ENCODE measurements at regions not wholly inside any gene's neighbourhood (a gene's known extent, or its start where the extent isn't known, plus 50 kb on each side); places are given as distances from the start of the nearest gene placed in this dataset.

GRCh38 chr14:71250347-71250746 lies 343.1 kb downstream of the PCNX1 start:
- H3K27ac ChIP-seq (ENCODE audit: low read depth) = no peak overlapping the region
- H3K9me3 Mint-ChIP-seq = peaks cover 13% of the 10 kb centered on the region; the same call in 2 of the 3 replicates
- H3F3A ChIP-seq (replicated peaks; ENCODE audit: low read depth) = no peaks in the 10 kb centered on the region
- ATAC-seq (no peak), DNase-seq (ENCODE audit: low spot score) (no peak)
- no peak overlapping the region for H3K4me3 Mint-ChIP-seq
- H3K36me3 Mint-ChIP-seq (ENCODE audit: low read depth) = peaks cover 3% of the 10 kb centered on the region; the same call in 2 of the 3 replicates
- H3K9me2 ChIP-seq (ENCODE audit: insufficient read depth) = 0 out of 2 replicates have a peak, but pooled peaks cover 5% of the 10 kb centered on the region
- H3K27me3 ChIP-seq (ENCODE audit: insufficient read depth) = no peaks in the 10 kb centered on the region
- no peak overlapping the region for H2AFZ ChIP-seq
- no peak overlapping the region for H3K4me3 ChIP-seq
- H3K36me3 ChIP-seq (ENCODE audit: insufficient read depth) = no peaks in the 10 kb centered on the region
- H3K4me2 ChIP-seq = no peak overlapping the region
- no peak for TF ChIP-seq JUNB (IDR thresholded peaks at IDR 0.05; ENCODE audit: unreplicated experiment)
- no peak for TF ChIP-seq EZH2 (IDR thresholded peaks at IDR 0.05; ENCODE audit: low read depth, unreplicated experiment)
- no peaks in the 10 kb centered on the region for H3K79me2 ChIP-seq (replicated peaks; ENCODE audit: insufficient read depth)
- H3K27me3 Mint-ChIP-seq (ENCODE audit: insufficient read depth, low read depth, poor library complexity) = peaks cover 4% of the 10 kb centered on the region
- peaks cover 6% of the 10 kb centered on the region; the same call in 1 of the 2 replicates for H3K4me1 ChIP-seq (ENCODE audit: insufficient read depth)
- no peaks in the 10 kb centered on the region for H4K20me1 ChIP-seq (replicated peaks; ENCODE audit: insufficient read depth)
- no peak overlapping the region for H3K27ac Mint-ChIP-seq
- peaks cover 6% of the 10 kb centered on the region; the same call in 2 of the 3 replicates for H3K4me1 Mint-ChIP-seq

- Mint-ChIP-seq H3K4me1 (peaks cover 6% of the 10 kb centered on the region; the same call in 2 of the 3 replicates), H3K4me3 (no peak overlapping the region), H3K36me3 (ENCODE audit: low read depth) (peaks cover 3% of the 10 kb centered on the region; the same call in 2 of the 3 replicates), H3K27ac (no peak overlapping the region), H3K27me3 (ENCODE audit: insufficient read depth, low read depth, poor library complexity) (peaks cover 4% of the 10 kb centered on the region), H3K9me3 (peaks cover 13% of the 10 kb centered on the region; the same call in 2 of the 3 replicates)
- H3K4me2 ChIP-seq = no peak overlapping the region
- H2AFZ ChIP-seq = no peak overlapping the region
- H3K79me2 ChIP-seq (replicated peaks; ENCODE audit: insufficient read depth) = no peaks in the 10 kb centered on the region
- no peak overlapping the region for H3K27ac ChIP-seq (ENCODE audit: low read depth)
- H3K27me3 ChIP-seq (ENCODE audit: insufficient read depth) = no peaks in the 10 kb centered on the region
- ATAC-seq = no peak
- no peaks in the 10 kb centered on the region for H3F3A ChIP-seq (replicated peaks; ENCODE audit: low read depth)
- H3K9me2 ChIP-seq (ENCODE audit: insufficient read depth) = 0 out of 2 replicates have a peak, but pooled peaks cover 2% of the 10 kb centered on the region
- H3K4me3 ChIP-seq = no peak overlapping the region
- H4K20me1 ChIP-seq (replicated peaks; ENCODE audit: insufficient read depth) = no peaks in the 10 kb centered on the region
- H3K36me3 ChIP-seq (ENCODE audit: insufficient read depth) = no peaks in the 10 kb centered on the region
- DNase-seq (ENCODE audit: low spot score) = no peak
- peaks cover 6% of the 10 kb centered on the region; the same call in 1 of the 2 replicates for H3K4me1 ChIP-seq (ENCODE audit: insufficient read depth)
- TF ChIP-seq, protein P1, sequence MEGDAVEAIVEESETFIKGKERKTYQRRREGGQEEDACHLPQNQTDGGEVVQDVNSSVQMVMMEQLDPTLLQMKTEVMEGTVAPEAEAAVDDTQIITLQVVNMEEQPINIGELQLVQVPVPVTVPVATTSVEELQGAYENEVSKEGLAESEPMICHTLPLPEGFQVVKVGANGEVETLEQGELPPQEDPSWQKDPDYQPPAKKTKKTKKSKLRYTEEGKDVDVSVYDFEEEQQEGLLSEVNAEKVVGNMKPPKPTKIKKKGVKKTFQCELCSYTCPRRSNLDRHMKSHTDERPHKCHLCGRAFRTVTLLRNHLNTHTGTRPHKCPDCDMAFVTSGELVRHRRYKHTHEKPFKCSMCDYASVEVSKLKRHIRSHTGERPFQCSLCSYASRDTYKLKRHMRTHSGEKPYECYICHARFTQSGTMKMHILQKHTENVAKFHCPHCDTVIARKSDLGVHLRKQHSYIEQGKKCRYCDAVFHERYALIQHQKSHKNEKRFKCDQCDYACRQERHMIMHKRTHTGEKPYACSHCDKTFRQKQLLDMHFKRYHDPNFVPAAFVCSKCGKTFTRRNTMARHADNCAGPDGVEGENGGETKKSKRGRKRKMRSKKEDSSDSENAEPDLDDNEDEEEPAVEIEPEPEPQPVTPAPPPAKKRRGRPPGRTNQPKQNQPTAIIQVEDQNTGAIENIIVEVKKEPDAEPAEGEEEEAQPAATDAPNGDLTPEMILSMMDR (conservative IDR thresholded peaks at IDR 0.05; ENCODE audit: low read depth in 2 of 2) = no peak
- TF ChIP-seq CREB1 (CRISPR knock-in tag; IDR thresholded peaks at IDR 0.05; ENCODE audit: low read depth) (no peak), EZH2 (IDR thresholded peaks at IDR 0.05; ENCODE audit: low read depth, unreplicated experiment) (no peak), STAT1 (IDR thresholded peaks at IDR 0.05; ENCODE audit: unreplicated experiment) (no peak), POLR2AphosphoS5 (IDR thresholded peaks at IDR 0.05; ENCODE audit: low read depth) (no peak), ZNF331 (CRISPR knock-in tag; IDR thresholded peaks at IDR 0.05; ENCODE audit: low read depth) (no peak)
- TF ChIP-seq, protein P2, sequence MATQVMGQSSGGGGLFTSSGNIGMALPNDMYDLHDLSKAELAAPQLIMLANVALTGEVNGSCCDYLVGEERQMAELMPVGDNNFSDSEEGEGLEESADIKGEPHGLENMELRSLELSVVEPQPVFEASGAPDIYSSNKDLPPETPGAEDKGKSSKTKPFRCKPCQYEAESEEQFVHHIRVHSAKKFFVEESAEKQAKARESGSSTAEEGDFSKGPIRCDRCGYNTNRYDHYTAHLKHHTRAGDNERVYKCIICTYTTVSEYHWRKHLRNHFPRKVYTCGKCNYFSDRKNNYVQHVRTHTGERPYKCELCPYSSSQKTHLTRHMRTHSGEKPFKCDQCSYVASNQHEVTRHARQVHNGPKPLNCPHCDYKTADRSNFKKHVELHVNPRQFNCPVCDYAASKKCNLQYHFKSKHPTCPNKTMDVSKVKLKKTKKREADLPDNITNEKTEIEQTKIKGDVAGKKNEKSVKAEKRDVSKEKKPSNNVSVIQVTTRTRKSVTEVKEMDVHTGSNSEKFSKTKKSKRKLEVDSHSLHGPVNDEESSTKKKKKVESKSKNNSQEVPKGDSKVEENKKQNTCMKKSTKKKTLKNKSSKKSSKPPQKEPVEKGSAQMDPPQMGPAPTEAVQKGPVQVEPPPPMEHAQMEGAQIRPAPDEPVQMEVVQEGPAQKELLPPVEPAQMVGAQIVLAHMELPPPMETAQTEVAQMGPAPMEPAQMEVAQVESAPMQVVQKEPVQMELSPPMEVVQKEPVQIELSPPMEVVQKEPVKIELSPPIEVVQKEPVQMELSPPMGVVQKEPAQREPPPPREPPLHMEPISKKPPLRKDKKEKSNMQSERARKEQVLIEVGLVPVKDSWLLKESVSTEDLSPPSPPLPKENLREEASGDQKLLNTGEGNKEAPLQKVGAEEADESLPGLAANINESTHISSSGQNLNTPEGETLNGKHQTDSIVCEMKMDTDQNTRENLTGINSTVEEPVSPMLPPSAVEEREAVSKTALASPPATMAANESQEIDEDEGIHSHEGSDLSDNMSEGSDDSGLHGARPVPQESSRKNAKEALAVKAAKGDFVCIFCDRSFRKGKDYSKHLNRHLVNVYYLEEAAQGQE (IDR thresholded peaks at IDR 0.05; ENCODE audit: unreplicated experiment) = no peak
- TF ChIP-seq, protein P3, sequence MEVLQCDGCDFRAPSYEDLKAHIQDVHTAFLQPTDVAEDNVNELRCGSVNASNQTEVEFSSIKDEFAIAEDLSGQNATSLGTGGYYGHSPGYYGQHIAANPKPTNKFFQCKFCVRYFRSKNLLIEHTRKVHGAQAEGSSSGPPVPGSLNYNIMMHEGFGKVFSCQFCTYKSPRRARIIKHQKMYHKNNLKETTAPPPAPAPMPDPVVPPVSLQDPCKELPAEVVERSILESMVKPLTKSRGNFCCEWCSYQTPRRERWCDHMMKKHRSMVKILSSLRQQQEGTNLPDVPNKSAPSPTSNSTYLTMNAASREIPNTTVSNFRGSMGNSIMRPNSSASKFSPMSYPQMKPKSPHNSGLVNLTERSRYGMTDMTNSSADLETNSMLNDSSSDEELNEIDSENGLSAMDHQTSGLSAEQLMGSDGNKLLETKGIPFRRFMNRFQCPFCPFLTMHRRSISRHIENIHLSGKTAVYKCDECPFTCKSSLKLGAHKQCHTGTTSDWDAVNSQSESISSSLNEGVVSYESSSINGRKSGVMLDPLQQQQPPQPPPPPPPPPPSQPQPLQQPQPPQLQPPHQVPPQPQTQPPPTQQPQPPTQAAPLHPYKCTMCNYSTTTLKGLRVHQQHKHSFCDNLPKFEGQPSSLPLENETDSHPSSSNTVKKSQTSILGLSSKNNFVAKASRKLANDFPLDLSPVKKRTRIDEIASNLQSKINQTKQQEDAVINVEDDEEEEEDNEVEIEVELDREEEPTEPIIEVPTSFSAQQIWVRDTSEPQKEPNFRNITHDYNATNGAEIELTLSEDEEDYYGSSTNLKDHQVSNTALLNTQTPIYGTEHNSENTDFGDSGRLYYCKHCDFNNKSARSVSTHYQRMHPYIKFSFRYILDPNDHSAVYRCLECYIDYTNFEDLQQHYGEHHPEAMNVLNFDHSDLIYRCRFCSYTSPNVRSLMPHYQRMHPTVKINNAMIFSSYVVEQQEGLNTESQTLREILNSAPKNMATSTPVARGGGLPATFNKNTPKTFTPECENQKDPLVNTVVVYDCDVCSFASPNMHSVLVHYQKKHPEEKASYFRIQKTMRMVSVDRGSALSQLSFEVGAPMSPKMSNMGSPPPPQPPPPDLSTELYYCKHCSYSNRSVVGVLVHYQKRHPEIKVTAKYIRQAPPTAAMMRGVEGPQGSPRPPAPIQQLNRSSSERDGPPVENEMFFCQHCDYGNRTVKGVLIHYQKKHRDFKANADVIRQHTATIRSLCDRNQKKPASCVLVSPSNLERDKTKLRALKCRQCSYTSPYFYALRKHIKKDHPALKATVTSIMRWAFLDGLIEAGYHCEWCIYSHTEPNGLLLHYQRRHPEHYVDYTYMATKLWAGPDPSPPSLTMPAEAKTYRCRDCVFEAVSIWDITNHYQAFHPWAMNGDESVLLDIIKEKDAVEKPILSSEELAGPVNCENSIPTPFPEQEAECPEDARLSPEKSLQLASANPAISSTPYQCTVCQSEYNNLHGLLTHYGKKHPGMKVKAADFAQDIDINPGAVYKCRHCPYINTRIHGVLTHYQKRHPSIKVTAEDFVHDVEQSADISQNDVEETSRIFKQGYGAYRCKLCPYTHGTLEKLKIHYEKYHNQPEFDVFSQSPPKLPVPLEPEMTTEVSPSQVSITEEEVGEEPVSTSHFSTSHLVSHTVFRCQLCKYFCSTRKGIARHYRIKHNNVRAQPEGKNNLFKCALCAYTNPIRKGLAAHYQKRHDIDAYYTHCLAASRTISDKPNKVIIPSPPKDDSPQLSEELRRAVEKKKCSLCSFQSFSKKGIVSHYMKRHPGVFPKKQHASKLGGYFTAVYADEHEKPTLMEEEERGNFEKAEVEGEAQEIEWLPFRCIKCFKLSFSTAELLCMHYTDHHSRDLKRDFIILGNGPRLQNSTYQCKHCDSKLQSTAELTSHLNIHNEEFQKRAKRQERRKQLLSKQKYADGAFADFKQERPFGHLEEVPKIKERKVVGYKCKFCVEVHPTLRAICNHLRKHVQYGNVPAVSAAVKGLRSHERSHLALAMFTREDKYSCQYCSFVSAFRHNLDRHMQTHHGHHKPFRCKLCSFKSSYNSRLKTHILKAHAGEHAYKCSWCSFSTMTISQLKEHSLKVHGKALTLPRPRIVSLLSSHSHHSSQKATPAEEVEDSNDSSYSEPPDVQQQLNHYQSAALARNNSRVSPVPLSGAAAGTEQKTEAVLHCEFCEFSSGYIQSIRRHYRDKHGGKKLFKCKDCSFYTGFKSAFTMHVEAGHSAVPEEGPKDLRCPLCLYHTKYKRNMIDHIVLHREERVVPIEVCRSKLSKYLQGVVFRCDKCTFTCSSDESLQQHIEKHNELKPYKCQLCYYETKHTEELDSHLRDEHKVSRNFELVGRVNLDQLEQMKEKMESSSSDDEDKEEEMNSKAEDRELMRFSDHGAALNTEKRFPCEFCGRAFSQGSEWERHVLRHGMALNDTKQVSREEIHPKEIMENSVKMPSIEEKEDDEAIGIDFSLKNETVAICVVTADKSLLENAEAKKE (CRISPR knock-in tag; IDR thresholded peaks at IDR 0.05) = no peak
These were observed 343.5 kb downstream of the PCNX1 start for GRCh38 chr14:71250791-71251190.

All from GM23338 (cell line).